ENCODE measurements at regions not wholly inside any gene's neighbourhood (a gene's known extent, or its start where the extent isn't known, plus 50 kb on each side); places are given as distances from the start of the nearest gene placed in this dataset.

DNA sequence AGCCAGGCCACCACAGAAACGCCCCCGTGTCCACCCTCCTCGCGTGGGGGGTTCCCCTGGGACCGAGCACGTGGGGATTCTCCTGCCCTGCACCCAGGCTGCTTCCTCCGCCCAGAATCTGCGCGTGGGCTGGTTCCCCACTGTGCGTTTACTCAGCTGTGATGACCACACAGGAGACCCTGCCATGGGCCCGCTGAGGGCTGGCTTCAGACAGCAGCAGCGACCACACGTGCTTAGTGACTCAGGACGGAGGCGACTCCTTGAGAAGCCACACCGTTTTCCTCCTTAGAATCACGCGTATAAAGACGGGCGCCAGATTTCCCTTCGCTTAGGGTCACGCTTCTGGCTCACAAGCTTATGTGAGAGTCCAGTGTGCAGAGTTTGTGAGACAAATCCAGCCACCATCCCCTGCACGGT, 63.9 kb upstream of the PDE10A start:
- no peak for ATAC-seq (ENCODE audit: insufficient read depth, low read depth)
- H2AFZ ChIP-seq (ENCODE audit: low read depth, low read length): no peak overlapping the region
- TF ChIP-seq, protein P1, sequence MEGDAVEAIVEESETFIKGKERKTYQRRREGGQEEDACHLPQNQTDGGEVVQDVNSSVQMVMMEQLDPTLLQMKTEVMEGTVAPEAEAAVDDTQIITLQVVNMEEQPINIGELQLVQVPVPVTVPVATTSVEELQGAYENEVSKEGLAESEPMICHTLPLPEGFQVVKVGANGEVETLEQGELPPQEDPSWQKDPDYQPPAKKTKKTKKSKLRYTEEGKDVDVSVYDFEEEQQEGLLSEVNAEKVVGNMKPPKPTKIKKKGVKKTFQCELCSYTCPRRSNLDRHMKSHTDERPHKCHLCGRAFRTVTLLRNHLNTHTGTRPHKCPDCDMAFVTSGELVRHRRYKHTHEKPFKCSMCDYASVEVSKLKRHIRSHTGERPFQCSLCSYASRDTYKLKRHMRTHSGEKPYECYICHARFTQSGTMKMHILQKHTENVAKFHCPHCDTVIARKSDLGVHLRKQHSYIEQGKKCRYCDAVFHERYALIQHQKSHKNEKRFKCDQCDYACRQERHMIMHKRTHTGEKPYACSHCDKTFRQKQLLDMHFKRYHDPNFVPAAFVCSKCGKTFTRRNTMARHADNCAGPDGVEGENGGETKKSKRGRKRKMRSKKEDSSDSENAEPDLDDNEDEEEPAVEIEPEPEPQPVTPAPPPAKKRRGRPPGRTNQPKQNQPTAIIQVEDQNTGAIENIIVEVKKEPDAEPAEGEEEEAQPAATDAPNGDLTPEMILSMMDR (IDR thresholded peaks at IDR 0.05; ENCODE audit: borderline replicate concordance, extremely low read depth, low read length, poor library complexity, severe bottlenecking): no peak
- no peak for TF ChIP-seq EZH2 (IDR thresholded peaks at IDR 0.05; ENCODE audit: borderline replicate concordance, low read depth, low read length, severe bottlenecking)

DNA sequence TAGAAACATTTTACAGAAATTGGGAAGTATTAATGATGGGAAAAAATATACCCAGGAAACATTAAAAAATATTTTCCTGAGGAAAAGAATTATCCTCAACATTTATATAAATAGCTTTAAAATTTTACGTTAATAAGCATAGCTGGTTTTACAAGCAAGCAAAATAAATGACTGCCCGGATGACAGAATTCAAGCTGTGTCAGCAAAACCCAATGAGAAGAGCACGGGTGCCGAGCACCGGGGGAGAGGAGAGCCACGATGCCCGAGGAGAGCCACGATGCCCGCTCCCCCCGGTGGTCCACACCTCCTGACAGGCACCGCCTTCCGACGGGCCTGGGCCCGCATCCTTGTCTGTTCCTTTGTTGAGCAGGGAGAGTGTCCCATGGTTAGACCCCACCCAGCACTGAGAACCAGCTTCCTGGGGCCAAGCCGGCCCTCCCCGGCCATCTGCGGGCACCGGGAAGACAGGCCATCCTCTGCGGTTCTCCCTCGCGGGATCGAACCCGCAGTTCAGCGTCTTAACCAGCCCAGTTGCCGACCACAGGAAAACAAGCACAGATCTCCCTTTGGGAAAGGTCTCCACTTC, 63.3 kb upstream of the PDE10A start:
- no peaks in the 10 kb centered on the region for H3K9me3 ChIP-seq (ENCODE audit: insufficient read depth, low read length, severe bottlenecking)
- H3K27ac ChIP-seq (ENCODE audit: low read length): no peak overlapping the region
- no peaks in the 10 kb centered on the region for H3K36me3 ChIP-seq (ENCODE audit: insufficient read depth, low read length)
- no peaks in the 10 kb centered on the region for H3K79me2 ChIP-seq (ENCODE audit: insufficient read depth, low read length)
- H3K27me3 ChIP-seq (ENCODE audit: insufficient read depth, low read length, poor library complexity): no peaks in the 10 kb centered on the region
- H3K4me1 ChIP-seq (ENCODE audit: insufficient read depth, low read length): no peaks in the 10 kb centered on the region
- no peak for ATAC-seq (ENCODE audit: insufficient read depth, low read depth)
- no peak overlapping the region for H3K4me3 ChIP-seq (ENCODE audit: low read depth in 1 of 2, low read length in 2 of 2)
- no peak overlapping the region for H3K4me2 ChIP-seq (ENCODE audit: insufficient read depth, low read length)
- H3K9ac ChIP-seq (ENCODE audit: low read depth, low read length): no peak overlapping the region
- H2AFZ ChIP-seq (ENCODE audit: low read depth, low read length): no peak overlapping the region
- DNase-seq: no peak
- TF ChIP-seq, protein P1 (IDR thresholded peaks at IDR 0.05; ENCODE audit: borderline replicate concordance, extremely low read depth, low read length, poor library complexity, severe bottlenecking): no peak
- TF ChIP-seq EZH2 (IDR thresholded peaks at IDR 0.05; ENCODE audit: borderline replicate concordance, low read depth, low read length, severe bottlenecking): no peak
- no peaks in the 10 kb centered on the region for H4K20me1 ChIP-seq (ENCODE audit: insufficient read depth, low read length)

More for the DNA sequence above, 63.9 kb upstream of the PDE10A start:
- H3K4me3 ChIP-seq (ENCODE audit: low read depth in 1 of 2, low read length in 2 of 2): no peak overlapping the region
- H3K36me3 ChIP-seq (ENCODE audit: insufficient read depth, low read length): no peaks in the 10 kb centered on the region
- H3K4me1 ChIP-seq (ENCODE audit: insufficient read depth, low read length): no peaks in the 10 kb centered on the region
- no peak overlapping the region for H3K4me2 ChIP-seq (ENCODE audit: insufficient read depth, low read length)
- no peak overlapping the region for H3K27ac ChIP-seq (ENCODE audit: low read length)
- no peak overlapping the region for H3K9ac ChIP-seq (ENCODE audit: low read depth, low read length)
- no peaks in the 10 kb centered on the region for H3K79me2 ChIP-seq (ENCODE audit: insufficient read depth, low read length)
- DNase-seq: no peak
- no peaks in the 10 kb centered on the region for H4K20me1 ChIP-seq (ENCODE audit: insufficient read depth, low read length)
- H3K27me3 ChIP-seq (ENCODE audit: insufficient read depth, low read length, poor library complexity): no peaks in the 10 kb centered on the region
- no peaks in the 10 kb centered on the region for H3K9me3 ChIP-seq (ENCODE audit: insufficient read depth, low read length, severe bottlenecking)

DNA sequence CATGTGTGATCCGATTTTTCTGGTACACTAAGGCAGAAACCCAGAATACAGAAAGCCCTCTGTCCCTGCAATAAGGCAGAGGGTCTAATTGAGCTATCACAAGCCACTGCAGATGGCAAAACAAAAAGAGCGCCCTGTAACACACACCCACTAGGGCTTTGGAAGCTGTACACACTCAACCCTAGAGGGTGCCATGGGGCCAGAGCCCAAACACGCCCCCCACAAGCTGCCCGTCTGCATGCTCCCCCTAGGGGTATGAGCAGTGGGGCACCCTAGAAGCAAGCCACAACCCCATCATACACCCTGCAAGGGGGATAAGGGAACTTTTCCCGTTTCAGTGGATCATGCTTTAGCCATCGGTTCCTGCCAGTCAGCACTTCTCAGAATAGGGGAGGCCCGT, 62.2 kb upstream of the PDE10A start:
- no peak for TF ChIP-seq EZH2 (IDR thresholded peaks at IDR 0.05; ENCODE audit: borderline replicate concordance, low read depth, low read length, severe bottlenecking)
- TF ChIP-seq, protein P1 (IDR thresholded peaks at IDR 0.05; ENCODE audit: borderline replicate concordance, extremely low read depth, low read length, poor library complexity, severe bottlenecking): peak; percentile 19
- peak; percentile 44; the same call in 1 of the 3 replicates for ATAC-seq (ENCODE audit: insufficient read depth, low read depth)
- H4K20me1 ChIP-seq (ENCODE audit: insufficient read depth, low read length): no peaks in the 10 kb centered on the region
- H3K27ac ChIP-seq (ENCODE audit: low read length): no peak overlapping the region
- no peaks in the 10 kb centered on the region for H3K9me3 ChIP-seq (ENCODE audit: insufficient read depth, low read length, severe bottlenecking)
- H3K27me3 ChIP-seq (ENCODE audit: insufficient read depth, low read length, poor library complexity): no peaks in the 10 kb centered on the region
- H2AFZ ChIP-seq (ENCODE audit: low read depth, low read length): no peak overlapping the region
- H3K4me3 ChIP-seq (ENCODE audit: low read depth in 1 of 2, low read length in 2 of 2): no peak overlapping the region
- no peak overlapping the region for H3K4me2 ChIP-seq (ENCODE audit: insufficient read depth, low read length)
- no peaks in the 10 kb centered on the region for H3K36me3 ChIP-seq (ENCODE audit: insufficient read depth, low read length)
- DNase-seq: peak; percentile 12
- H3K4me1 ChIP-seq (ENCODE audit: insufficient read depth, low read length): no peaks in the 10 kb centered on the region
- H3K79me2 ChIP-seq (ENCODE audit: insufficient read depth, low read length): no peaks in the 10 kb centered on the region
- H3K9ac ChIP-seq (ENCODE audit: low read depth, low read length): no peak overlapping the region

Data from DND-41 (cell line).